Breast epithelium (tissue), 3 donors: ENCODE measurements at regions not wholly inside any gene's neighbourhood (a gene's known extent, or its start where the extent isn't known, plus 50 kb on each side); places are given as distances from the start of the nearest gene placed in this dataset.
"Not testable (repeated sequence)": the region's sequence is repeated elsewhere in the genome, so short reads cannot be mapped to it uniquely, and the experiment has no call there.

Experiments used
- CTCF ChIP-seq, 3 donors: fragments of 450-650 bp; IDR thresholded peaks; one replicate each; pipeline ENCODE4 v1.5.1; 2016 to 2017; ENCODE audit warnings: antibody characterized with exemption in 3 of 3, mild to moderate bottlenecking in 3 of 3, moderate library complexity in 3 of 3
- POLR2A ChIP-seq: fragments of 450-650 bp; IDR thresholded peaks from one replicate; pipeline ENCODE4 v1.6.1; 2016; ENCODE audit warnings: antibody characterized with exemption, mild to moderate bottlenecking, moderate library complexity
- POLR2AphosphoS5 ChIP-seq, 3 donors: sonication (generic); formaldehyde crosslinking; IDR thresholded peaks; one replicate each; pipeline ENCODE4 v1.6.1; 2017; ENCODE audit warnings: antibody characterized with exemption in 3 of 3

GRCh38 chr1:238429703-238430102 is 539.0 kb upstream of the ZP4 start:
- not testable (repeated sequence) for TF ChIP-seq CTCF (IDR thresholded peaks at IDR 0.05); POLR2AphosphoS5 (IDR thresholded peaks at IDR 0.05); POLR2A
